ENCODE measurements at regions not wholly inside any gene's neighbourhood (a gene's known extent, or its start where the extent isn't known, plus 50 kb on each side); places are given as distances from the start of the nearest gene placed in this dataset.
"Not testable (repeated sequence)": the region's sequence is repeated elsewhere in the genome, so short reads cannot be mapped to it uniquely, and the experiment has no call there.

DNA sequence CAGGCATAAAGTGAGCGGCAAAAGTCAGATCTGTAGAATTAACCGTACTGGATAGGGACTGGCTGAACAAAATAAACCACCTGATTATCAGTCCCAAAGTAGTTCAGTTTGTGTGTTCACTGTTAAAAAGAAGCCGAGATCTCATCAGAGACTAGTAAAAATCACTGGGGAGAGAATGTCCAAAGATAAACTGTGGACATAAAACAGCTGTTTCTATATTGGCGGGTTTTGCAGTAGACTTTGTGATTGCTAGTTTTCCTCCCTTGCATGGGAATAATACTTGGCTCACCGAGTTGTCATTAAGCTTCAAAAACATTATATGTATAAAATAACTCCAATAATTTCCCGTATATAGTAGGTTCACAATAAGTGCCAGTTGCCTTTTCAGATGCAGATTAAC is 114.2 kb upstream of the ID4 start:
- TF ChIP-seq, protein P1, sequence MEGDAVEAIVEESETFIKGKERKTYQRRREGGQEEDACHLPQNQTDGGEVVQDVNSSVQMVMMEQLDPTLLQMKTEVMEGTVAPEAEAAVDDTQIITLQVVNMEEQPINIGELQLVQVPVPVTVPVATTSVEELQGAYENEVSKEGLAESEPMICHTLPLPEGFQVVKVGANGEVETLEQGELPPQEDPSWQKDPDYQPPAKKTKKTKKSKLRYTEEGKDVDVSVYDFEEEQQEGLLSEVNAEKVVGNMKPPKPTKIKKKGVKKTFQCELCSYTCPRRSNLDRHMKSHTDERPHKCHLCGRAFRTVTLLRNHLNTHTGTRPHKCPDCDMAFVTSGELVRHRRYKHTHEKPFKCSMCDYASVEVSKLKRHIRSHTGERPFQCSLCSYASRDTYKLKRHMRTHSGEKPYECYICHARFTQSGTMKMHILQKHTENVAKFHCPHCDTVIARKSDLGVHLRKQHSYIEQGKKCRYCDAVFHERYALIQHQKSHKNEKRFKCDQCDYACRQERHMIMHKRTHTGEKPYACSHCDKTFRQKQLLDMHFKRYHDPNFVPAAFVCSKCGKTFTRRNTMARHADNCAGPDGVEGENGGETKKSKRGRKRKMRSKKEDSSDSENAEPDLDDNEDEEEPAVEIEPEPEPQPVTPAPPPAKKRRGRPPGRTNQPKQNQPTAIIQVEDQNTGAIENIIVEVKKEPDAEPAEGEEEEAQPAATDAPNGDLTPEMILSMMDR (conservative IDR thresholded peaks at IDR 0.05; ENCODE audit: control insufficient read depth, insufficient read depth, low read depth, low read length) = no peak

DNA sequence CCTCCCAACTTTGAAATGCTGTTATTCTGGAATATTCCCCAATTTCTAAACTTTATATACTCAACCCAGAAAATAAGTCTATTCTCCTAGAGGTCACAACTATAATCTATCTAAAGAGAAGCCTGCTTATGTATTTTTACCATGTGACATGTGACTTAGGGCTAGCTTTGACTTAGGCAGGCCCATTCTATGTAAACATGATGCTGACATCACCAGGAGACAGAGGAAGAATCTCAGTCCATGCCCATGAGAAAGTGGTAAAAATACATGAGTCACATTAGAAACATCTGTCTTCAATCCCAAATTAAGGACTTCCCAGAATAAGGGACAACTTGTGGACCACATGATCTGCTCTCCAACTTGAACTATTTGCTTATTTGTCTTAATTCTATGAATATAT is 113.6 kb upstream of the ID4 start:
- peak; percentile 94 for DNase-seq (ENCODE audit: low read depth)
- TF ChIP-seq, protein P1 (conservative IDR thresholded peaks at IDR 0.05; ENCODE audit: control insufficient read depth, insufficient read depth, low read depth, low read length) = no peak
- H3K4me3 ChIP-seq (ENCODE audit: control insufficient read depth, low read depth, low read length) = no peak overlapping the region

More for the DNA sequence above, 114.2 kb upstream of the ID4 start:
- H3K4me3 ChIP-seq (ENCODE audit: control insufficient read depth, low read depth, low read length) = no peak overlapping the region
- DNase-seq (ENCODE audit: low read depth) = no peak

DNA sequence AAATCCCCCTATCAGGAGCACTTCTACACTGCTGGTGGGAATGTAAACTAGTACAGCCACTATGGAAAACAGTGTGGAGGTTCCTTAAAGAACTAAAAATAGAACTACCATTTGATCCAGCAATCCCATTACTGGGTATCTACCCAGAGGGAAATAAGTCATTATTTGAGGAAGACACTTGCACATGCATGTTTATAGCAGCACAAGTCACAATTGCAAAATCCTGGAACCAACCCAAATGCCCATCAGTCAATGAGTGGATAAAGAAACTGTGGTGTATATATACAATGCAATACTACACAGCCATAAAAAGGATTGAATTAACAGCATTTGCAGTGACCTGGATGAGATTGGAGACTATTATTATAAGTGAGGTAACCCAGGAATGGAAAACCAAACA is 111.7 kb upstream of the ID4 start:
- not testable (repeated sequence) for H3K4me3 ChIP-seq (ENCODE audit: control insufficient read depth, low read depth, low read length); DNase-seq (ENCODE audit: low read depth)

DNA sequence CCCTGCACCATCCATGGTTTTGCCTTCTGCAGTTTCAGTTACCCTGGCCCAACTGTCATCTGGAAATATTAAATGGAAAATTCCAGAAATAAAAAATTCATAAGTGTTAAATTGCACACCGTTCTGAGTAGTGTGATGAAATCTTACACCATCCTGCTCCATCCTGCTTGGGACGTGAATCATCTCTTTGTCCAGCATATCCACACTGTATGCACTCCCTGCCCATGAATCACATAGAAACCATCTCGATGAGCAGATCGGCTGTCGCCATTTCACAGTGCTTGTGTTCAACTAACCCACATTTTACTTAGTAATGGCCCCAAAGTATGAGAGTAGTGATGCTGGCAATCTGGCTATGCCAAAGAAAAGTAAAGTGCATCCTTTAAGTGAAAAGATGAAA is 105.9 kb upstream of the ID4 start:
- TF ChIP-seq, protein P1 (conservative IDR thresholded peaks at IDR 0.05; ENCODE audit: control insufficient read depth, insufficient read depth, low read depth, low read length) = no peak
- peak; percentile 90 for DNase-seq (ENCODE audit: low read depth)
- H3K4me3 ChIP-seq (ENCODE audit: control insufficient read depth, low read depth, low read length) = no peak overlapping the region

DNA sequence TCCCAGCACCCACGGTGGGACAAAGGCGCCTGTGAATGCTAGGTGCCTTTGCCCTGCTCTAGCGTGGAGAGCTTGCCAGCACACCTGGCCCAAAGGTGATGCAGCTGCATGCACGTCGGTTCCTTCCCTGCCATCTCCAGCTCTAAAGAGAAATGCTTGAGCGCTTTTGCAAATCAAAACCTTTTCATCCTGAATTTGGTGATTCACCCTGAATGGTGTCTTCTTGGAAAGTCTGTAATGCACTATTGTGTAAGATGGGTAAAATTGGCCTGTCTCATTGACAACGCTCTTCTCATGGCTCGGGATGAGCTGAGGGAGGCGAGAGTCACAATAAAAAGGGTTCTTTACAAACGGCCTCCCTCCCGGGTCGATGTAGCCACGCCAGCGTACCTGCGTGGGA is 103.1 kb upstream of the ID4 start:
- DNase-seq (ENCODE audit: low read depth) = peak; percentile 11
- H3K4me3 ChIP-seq (ENCODE audit: control insufficient read depth, low read depth, low read length) = no peak overlapping the region
- TF ChIP-seq, protein P1 (conservative IDR thresholded peaks at IDR 0.05; ENCODE audit: control insufficient read depth, insufficient read depth, low read depth, low read length) = no peak

DNA sequence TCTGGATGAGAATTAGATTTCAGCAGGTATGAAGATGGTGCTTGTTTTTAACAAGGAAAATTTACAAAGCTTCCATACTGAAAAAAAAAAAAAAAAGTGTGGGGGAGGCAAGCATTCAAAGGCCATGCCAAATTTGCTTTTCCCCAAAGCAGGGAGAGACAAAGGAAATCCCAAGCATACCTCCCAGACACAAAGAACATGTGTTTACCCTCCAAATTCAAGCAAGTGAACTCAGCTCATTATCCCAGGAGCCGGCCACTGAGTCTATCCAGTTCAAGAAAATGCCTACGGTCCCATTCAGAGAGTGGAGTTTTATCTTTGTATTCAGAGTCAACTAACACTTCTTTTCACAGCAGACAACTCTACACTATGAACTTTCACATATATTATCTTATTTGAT is 102.7 kb upstream of the ID4 start:
- H3K4me3 ChIP-seq (ENCODE audit: control insufficient read depth, low read depth, low read length) = no peak overlapping the region
- DNase-seq (ENCODE audit: low read depth) = no peak
- TF ChIP-seq, protein P1 (conservative IDR thresholded peaks at IDR 0.05; ENCODE audit: control insufficient read depth, insufficient read depth, low read depth, low read length) = no peak

DNA sequence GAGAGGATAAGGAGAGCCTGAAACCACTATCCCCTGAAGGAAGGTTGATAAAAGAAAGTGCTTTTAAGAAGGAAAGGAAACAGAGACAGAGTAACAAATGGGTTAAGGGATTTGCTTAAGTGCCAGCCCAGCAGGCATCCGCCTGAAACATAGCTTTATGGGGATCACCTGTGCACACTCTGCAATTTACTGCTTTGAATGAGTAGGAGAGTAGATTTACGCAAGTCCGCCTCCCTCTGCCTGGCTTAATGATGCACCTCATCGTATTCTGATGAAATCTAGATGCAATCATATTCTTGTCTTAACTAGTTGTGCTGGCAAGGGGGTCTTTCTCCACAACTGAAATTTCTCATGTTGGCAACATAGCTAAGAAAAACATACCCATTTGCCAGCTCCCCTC is 101.1 kb upstream of the ID4 start:
- TF ChIP-seq, protein P1 (conservative IDR thresholded peaks at IDR 0.05; ENCODE audit: control insufficient read depth, insufficient read depth, low read depth, low read length) = no peak
- no peak for DNase-seq (ENCODE audit: low read depth)

More for the DNA sequence above, 101.1 kb upstream of the ID4 start:
- no peak overlapping the region for H3K4me3 ChIP-seq (ENCODE audit: control insufficient read depth, low read depth, low read length)

Measured in fibroblast of mammary gland (primary cell).